ENCODE measurements at regions not wholly inside any gene's neighbourhood (a gene's known extent, or its start where the extent isn't known, plus 50 kb on each side); places are given as distances from the start of the nearest gene placed in this dataset.

DNA sequence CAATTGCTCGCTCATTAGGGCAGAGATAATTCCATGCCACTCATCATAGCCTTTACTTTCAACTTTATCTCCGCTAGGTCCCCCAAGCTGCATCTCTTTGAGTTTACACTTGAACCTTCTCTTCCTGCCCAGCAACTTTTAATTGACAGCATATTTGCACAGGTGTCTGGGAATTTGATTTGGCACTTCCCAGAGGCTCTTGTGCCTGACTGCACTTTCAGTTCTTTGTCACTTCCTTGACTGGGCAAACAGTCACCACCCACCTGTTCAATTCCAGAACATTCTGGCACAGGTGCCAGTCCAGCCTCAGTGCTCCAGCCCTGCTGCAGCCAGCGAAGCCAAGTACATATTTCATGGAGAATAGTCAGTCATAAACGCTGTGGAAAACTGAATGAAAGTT, 110.1 kb upstream of the LRIG3 start:
- Histone ChIP-seq H3K56ac (ENCODE audit: insufficient read length, low read depth, low read length) (no peak overlapping the region), H3K9ac (ENCODE audit: extremely low read depth, insufficient read length, low read length) (no peak overlapping the region), H4K91ac (ENCODE audit: insufficient read length, low read depth, low read length) (no peak overlapping the region), H3K4ac (ENCODE audit: low read depth, low read length) (no peak overlapping the region), H3T11ph (ENCODE audit: low read length) (no peak overlapping the region), H3K79me1 (ENCODE audit: insufficient read depth, low read depth, low read length, poor library complexity, severe bottlenecking) (no peaks in the 10 kb centered on the region), H2BK5ac (ENCODE audit: insufficient read length, low read length) (no peak overlapping the region), H2BK15ac (ENCODE audit: low read depth, low read length) (no peak overlapping the region), H3K18ac (ENCODE audit: insufficient read length, low read depth, low read length) (no peak overlapping the region), H3K4me2 (ENCODE audit: insufficient read depth, insufficient read length, low read length) (no peak overlapping the region), H3K27me3 (ENCODE audit: insufficient read depth, low read length) (no peaks in the 10 kb centered on the region), H3K23me2 (ENCODE audit: insufficient read length, low read depth, low read length, poor library complexity, severe bottlenecking) (no peaks in the 10 kb centered on the region), H3K79me2 (ENCODE audit: insufficient read depth, low read length) (no peaks in the 10 kb centered on the region), H2BK120ac (ENCODE audit: low read depth, low read length, poor library complexity, severe bottlenecking) (no peak overlapping the region), H2AK5ac (ENCODE audit: insufficient read length, low read length) (no peak overlapping the region), H4K8ac (replicated peaks; ENCODE audit: insufficient read length, low read depth, low read length) (no peak overlapping the region), H3K27ac (ENCODE audit: insufficient read length, low read depth, low read length) (no peak overlapping the region), H2BK20ac (ENCODE audit: low read depth, low read length, poor library complexity, severe bottlenecking) (no peak overlapping the region), H2BK12ac (ENCODE audit: insufficient read length, low read depth, low read length) (no peak overlapping the region), H3K23ac (ENCODE audit: insufficient read length, low read depth, low read length) (no peak overlapping the region), H4K20me1 (ENCODE audit: control insufficient read depth, insufficient read depth, insufficient read length) (no peaks in the 10 kb centered on the region), H3K9me3 (ENCODE audit: control insufficient read depth, low read depth, low read length) (no peaks in the 10 kb centered on the region), H3K4me1 (ENCODE audit: insufficient read depth, low read length) (no peaks in the 10 kb centered on the region), H2AFZ (ENCODE audit: low read length) (no peak overlapping the region), H4K5ac (ENCODE audit: insufficient read length, low read depth, low read length) (no peak overlapping the region), H3K14ac (ENCODE audit: insufficient read depth, low read length) (no peak overlapping the region)
- no peak overlapping the region for H3K27ac Mint-ChIP-seq
- DNase-seq, result no peak
- H3K4me3 Mint-ChIP-seq, result no peak overlapping the region
- WGBS (ENCODE audit: extremely low coverage, insufficient read length, low lambda C conversion rate), result no CpG with 5 or more reads among the region's 4 CpGs
- H3K4me1 Mint-ChIP-seq, result no peaks in the 10 kb centered on the region
- no peaks in the 10 kb centered on the region for H3K27me3 Mint-ChIP-seq (ENCODE audit: low read depth)
- no peaks in the 10 kb centered on the region for H3K9me3 Mint-ChIP-seq
- TF ChIP-seq, protein P1, sequence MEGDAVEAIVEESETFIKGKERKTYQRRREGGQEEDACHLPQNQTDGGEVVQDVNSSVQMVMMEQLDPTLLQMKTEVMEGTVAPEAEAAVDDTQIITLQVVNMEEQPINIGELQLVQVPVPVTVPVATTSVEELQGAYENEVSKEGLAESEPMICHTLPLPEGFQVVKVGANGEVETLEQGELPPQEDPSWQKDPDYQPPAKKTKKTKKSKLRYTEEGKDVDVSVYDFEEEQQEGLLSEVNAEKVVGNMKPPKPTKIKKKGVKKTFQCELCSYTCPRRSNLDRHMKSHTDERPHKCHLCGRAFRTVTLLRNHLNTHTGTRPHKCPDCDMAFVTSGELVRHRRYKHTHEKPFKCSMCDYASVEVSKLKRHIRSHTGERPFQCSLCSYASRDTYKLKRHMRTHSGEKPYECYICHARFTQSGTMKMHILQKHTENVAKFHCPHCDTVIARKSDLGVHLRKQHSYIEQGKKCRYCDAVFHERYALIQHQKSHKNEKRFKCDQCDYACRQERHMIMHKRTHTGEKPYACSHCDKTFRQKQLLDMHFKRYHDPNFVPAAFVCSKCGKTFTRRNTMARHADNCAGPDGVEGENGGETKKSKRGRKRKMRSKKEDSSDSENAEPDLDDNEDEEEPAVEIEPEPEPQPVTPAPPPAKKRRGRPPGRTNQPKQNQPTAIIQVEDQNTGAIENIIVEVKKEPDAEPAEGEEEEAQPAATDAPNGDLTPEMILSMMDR (conservative IDR thresholded peaks at IDR 0.05), result no peak
- H3K36me3 Mint-ChIP-seq (ENCODE audit: insufficient read depth in 1 of 3, low read depth in 3 of 3), result no peaks in the 10 kb centered on the region
